Adrenal gland (tissue), 9 donors: ENCODE measurements at regions not wholly inside any gene's neighbourhood (a gene's known extent, or its start where the extent isn't known, plus 50 kb on each side); places are given as distances from the start of the nearest gene placed in this dataset.

ENCODE experiments used
- DNase-seq, 7 donors: peaks; one replicate each; pipeline ENCODE4 v3.0.0-alpha.2; 2019 to 2020
- H3K27ac ChIP-seq, 5 donors: fragments of 200-600 bp; sonication (generic) in 4 of 5; 1 replicate in 3 of 5; 2 replicates in 2 of 5; pipeline versions ENCODE4 v1.5.1 to v1.8.0; 2016 to 2020; ENCODE audit warnings: mild to moderate bottlenecking in 1 of 5
- H3K27me3 ChIP-seq: fragments of 200-600 bp; 2 replicates; pipeline ENCODE4 v1.8.0; 2021
- H3K36me3 ChIP-seq, 2 donors: fragments of 200-600 bp; replicated peaks in 1 of 2; 1 replicate in 1 of 2; 2 replicates in 1 of 2; pipeline versions ENCODE4 v1.5.1 to v1.8.0; 2018 to 2022
- H3K4me1 ChIP-seq, 2 donors: fragments of 200-600 bp; replicated peaks in 1 of 2; 1 replicate in 1 of 2; 2 replicates in 1 of 2; pipeline versions ENCODE4 v1.5.1 to v1.8.0; 2018 to 2021
- H3K4me3 ChIP-seq, 4 donors: fragments of 200-600 bp; sonication (generic) in 3 of 4; one replicate each; pipeline ENCODE4 v1.5.1; 2016 to 2018
- H3K9me3 ChIP-seq, 3 donors: fragments of 200-600 bp; sonication (generic) in 1 of 3; replicated peaks in 1 of 3; 1 replicate in 2 of 3; 2 replicates in 1 of 3; pipeline versions ENCODE4 v1.5.1 to v1.8.0; 2016 to 2021
- POLR2A ChIP-seq, 2 donors: fragments of 450-650 bp; IDR thresholded peaks; one replicate each; pipeline ENCODE4 v1.6.1; 2017; ENCODE audit warnings: antibody characterized with exemption in 2 of 2, mild to moderate bottlenecking in 2 of 2, moderate library complexity in 1 of 2
- WGBS, 4 donors: extraction: QIAGEN DNeasy Blood & Tissue Kit in 2 of 4; methylation state at CpG; one replicate each; pipeline versions ENCODE4 v1.1.5 to v1.1.7; 2013 to 2017; 5-methylcytosine and 5-hydroxymethylcytosine counted together
- intact Hi-C, 2 donors: fragments of 100-400 bp; cut with DNase I; formaldehyde crosslinking; loops; one replicate each; pipeline versions ENCODE4 v1.14.1 to v1.15.0; 2022 to 2023
- TF ChIP-seq, protein P1 (sequence below), 6 experiments: fragments of 450-650 bp in 4 of 6; fragments of 200-600 bp in 2 of 6; sonication (generic) in 1 of 6; IDR thresholded peaks; 1 replicate in 5 of 6; 2 replicates in 1 of 6; pipeline versions ENCODE4 v1.5.1 to v1.8.0; 2016 to 2021; ENCODE audit warnings: antibody characterized with exemption in 6 of 6, mild to moderate bottlenecking in 2 of 6, moderate library complexity in 1 of 6
- donor health status: healthy with polysubstance abuse.
- donor health status: Bipolar disorder and iron deficiency.
- donor health status: DM: yes; HTN: yes; CAD: no.
- donor health status: DM: no; HTN: no; CAD: no.
- donor health status: DM: no; HTN: no; CAD: no.

DNA sequence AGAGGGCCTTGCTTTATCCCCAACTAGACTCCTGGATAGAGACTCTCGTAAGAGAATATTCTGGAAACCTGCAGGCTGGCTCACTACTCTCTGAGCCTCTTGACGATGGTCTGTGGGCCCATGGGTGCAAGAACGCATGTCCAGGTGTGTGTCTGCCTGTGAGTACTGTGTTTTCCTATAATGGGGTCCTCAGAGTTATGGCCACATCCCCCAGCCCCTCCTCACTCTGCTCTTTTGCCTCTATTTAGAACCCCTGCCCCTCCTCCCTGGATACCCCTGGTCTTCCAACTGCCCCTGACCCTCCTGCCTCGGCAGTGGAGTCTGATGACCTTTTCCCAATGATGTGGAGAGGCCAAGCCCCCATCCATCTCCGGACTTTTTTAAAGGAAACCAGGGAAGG, 148.1 kb downstream of the ZFP36L2 start:
- H3K27ac ChIP-seq: no peak overlapping the region
- no peak for DNase-seq
- no peaks in the 10 kb centered on the region for H3K36me3 ChIP-seq
- peaks cover 41 to 52% of the 10 kb centered on the region in 2 donors for H3K4me1 ChIP-seq
- intact Hi-C loops: no loop called here
- no peaks in the 10 kb centered on the region for H3K9me3 ChIP-seq
- WGBS, 4 donors: 85 to 96% (median 91%) methylated on average over 5 of the region's 5 CpGs
- TF ChIP-seq, protein P1, sequence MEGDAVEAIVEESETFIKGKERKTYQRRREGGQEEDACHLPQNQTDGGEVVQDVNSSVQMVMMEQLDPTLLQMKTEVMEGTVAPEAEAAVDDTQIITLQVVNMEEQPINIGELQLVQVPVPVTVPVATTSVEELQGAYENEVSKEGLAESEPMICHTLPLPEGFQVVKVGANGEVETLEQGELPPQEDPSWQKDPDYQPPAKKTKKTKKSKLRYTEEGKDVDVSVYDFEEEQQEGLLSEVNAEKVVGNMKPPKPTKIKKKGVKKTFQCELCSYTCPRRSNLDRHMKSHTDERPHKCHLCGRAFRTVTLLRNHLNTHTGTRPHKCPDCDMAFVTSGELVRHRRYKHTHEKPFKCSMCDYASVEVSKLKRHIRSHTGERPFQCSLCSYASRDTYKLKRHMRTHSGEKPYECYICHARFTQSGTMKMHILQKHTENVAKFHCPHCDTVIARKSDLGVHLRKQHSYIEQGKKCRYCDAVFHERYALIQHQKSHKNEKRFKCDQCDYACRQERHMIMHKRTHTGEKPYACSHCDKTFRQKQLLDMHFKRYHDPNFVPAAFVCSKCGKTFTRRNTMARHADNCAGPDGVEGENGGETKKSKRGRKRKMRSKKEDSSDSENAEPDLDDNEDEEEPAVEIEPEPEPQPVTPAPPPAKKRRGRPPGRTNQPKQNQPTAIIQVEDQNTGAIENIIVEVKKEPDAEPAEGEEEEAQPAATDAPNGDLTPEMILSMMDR (IDR thresholded peaks at IDR 0.05): no peak
- no peak for TF ChIP-seq POLR2A (IDR thresholded peaks at IDR 0.05)
- no peak overlapping the region for H3K4me3 ChIP-seq
- H3K27me3 ChIP-seq: no peaks in the 10 kb centered on the region

DNA sequence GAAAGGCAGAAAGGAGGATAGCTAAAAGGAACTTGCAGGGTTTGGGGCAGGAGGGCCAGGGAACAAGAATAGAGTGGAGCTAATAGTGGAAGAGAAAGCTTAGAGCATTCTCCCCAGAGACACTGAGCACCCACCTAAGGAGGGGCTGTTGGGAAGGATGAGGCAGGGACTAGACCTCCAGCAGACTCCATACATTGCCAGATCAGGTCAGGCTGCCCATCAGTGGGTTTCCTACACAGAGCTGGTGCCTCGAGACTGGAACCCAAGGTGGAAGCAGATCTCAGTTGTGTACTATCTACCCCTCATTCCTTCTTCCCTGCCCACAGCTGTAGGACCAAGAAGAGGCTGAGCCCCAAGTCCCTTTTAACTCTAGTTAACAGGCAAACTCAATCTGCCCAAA, 148.5 kb downstream of the ZFP36L2 start:
- Histone ChIP-seq H3K4me1 (peaks cover 39 to 49% of the 10 kb centered on the region in 2 donors), H3K36me3 (no peaks in the 10 kb centered on the region), H3K27ac (no peak overlapping the region), H3K9me3 (no peaks in the 10 kb centered on the region), H3K4me3 (no peak overlapping the region), H3K27me3 (no peaks in the 10 kb centered on the region)
- no peak for TF ChIP-seq POLR2A (IDR thresholded peaks at IDR 0.05)
- TF ChIP-seq, protein P1 (IDR thresholded peaks at IDR 0.05): no peak
- intact Hi-C loops: no loop called here
- WGBS, 4 donors: 93 to 100% (median 98%) methylated on average over 1 of the region's 1 CpG
- DNase-seq: no peak

DNA sequence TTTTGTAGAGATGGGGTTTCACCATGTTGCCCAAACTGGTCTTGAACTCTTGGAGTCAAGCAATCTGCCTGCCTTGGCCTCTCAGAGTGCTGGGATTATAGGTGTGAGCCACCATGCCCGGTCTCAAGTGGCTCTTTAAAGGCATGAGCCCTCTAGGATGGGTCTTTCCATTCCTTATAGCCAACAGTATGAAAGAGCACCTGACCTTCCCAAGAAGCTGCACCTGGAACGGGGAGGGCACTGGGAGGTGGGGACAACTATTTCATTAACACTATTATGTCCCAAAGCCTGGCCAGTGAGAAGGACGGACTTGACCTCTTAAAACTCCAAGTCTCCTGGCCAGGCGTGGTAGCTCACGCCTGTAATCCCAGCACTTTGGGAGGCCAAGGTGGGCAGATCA, 149.7 kb downstream of the ZFP36L2 start:
- Histone ChIP-seq H3K4me3 (no peak overlapping the region), H3K27me3 (no peaks in the 10 kb centered on the region), H3K4me1 (peaks cover 31 to 43% of the 10 kb centered on the region in 2 donors), H3K36me3 (no peaks in the 10 kb centered on the region), H3K9me3 (no peaks in the 10 kb centered on the region), H3K27ac (peak overlapping the region in 4 of 5 donors; percentile 76 to 97 (median 88))
- TF ChIP-seq, protein P1 (IDR thresholded peaks at IDR 0.05): no peak
- no peak for TF ChIP-seq POLR2A (IDR thresholded peaks at IDR 0.05)
- 92 to 96% (median 94%) methylated on average over 4 to 5 of the region's 5 CpGs for WGBS, 4 donors
- intact Hi-C loops: no loop called here
- no peak for DNase-seq

DNA sequence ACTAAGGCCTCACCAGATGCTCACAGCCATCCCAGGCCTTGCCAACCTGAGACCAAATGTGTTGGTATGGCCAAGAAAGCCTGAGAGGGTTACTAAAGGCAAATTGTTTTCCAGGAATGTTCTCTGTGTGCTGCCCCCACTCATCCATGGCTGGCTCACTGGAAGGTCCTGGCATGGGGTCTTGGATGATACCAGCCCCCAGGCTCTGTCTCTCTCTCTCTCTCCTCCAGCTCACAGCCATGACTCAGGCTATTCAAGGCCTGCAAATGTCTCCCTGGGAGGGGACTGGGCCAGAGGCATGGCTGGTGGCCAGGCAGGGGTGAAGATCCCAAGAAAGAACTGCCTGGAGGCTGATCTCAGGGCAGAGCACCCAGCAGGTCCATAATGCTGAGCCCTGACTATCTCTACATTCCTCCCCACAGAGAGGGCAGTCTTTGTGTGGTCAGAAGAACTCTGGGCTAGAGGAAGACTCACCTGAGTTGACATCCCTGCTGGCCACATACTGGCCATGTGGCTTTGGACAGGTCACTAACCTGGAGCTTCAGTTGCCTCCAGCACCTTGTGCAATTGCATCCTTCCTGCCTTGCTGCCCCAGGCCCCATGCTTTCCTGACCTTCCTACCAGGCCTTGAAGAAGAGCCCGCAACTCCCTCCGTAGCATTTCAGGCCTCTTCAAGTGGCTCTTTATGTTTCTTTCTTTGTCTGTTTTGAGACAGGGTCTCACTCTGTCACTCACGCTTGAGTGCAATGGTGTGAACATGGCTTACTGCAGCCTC, 150.4 kb downstream of the ZFP36L2 start:
- no peaks in the 10 kb centered on the region for H3K9me3 ChIP-seq
- intact Hi-C loops: no loop called here
- DNase-seq: peak; percentile 81 to 92 (median 89)
- H3K4me1 ChIP-seq: peaks cover 38 to 48% of the 10 kb centered on the region in 2 donors
- H3K4me3 ChIP-seq: no peak overlapping the region
- H3K36me3 ChIP-seq: no peaks in the 10 kb centered on the region
- WGBS, 4 donors: 92 to 98% (median 94%) methylated on average over 3 of the region's 3 CpGs
- TF ChIP-seq, protein P1 (IDR thresholded peaks at IDR 0.05): no peak
- no peak for TF ChIP-seq POLR2A (IDR thresholded peaks at IDR 0.05)
- H3K27me3 ChIP-seq: no peaks in the 10 kb centered on the region
- peak overlapping the region; percentile 73 to 97 (median 84) for H3K27ac ChIP-seq
